Neuronal stem cell (in vitro differentiated cells): ENCODE measurements at regions not wholly inside any gene's neighbourhood (a gene's known extent, or its start where the extent isn't known, plus 50 kb on each side); places are given as distances from the start of the nearest gene placed in this dataset.
"Not testable (repeated sequence)": the region's sequence is repeated elsewhere in the genome, so short reads cannot be mapped to it uniquely, and the experiment has no call there.

Experiments used
- DNase-seq: peaks from one replicate; pipeline ENCODE4 v3.0.0-alpha.2; 2013; ENCODE audit warnings: low spot score
- H2AFZ ChIP-seq: one replicate; pipeline ENCODE4 v1.6.1; 2013; ENCODE audit warnings: mild to moderate bottlenecking, low read length, inconsistent platforms
- H2AK5ac ChIP-seq: 2 replicates; pipeline ENCODE4 v1.6.1; 2013; ENCODE audit warnings: low read depth, mild to moderate bottlenecking, inconsistent platforms, low read length, moderate library complexity, mixed read lengths
- H2BK120ac ChIP-seq: 2 replicates; pipeline ENCODE4 v1.6.1; 2013; ENCODE audit warnings: low read depth, mild to moderate bottlenecking, inconsistent platforms, low read length, moderate library complexity, mixed read lengths
- H2BK12ac ChIP-seq: one replicate; pipeline ENCODE4 v1.6.1; 2013; ENCODE audit warnings: low read length, inconsistent platforms
- H2BK15ac ChIP-seq: 2 replicates; pipeline ENCODE4 v1.6.1; 2013; ENCODE audit warnings: mild to moderate bottlenecking, low read length, inconsistent platforms, mixed read lengths
- H2BK5ac ChIP-seq: one replicate; pipeline ENCODE4 v1.6.1; 2013; ENCODE audit warnings: inconsistent platforms, mild to moderate bottlenecking, low read length, moderate library complexity
- H3K14ac ChIP-seq: one replicate; pipeline ENCODE4 v1.6.1; 2013; ENCODE audit warnings: low read length, inconsistent platforms
- H3K18ac ChIP-seq: 2 replicates; pipeline ENCODE4 v1.6.1; 2013; ENCODE audit warnings: low read length, inconsistent platforms
- H3K23ac ChIP-seq: 2 replicates; pipeline ENCODE4 v1.6.1; 2013; ENCODE audit warnings: low read depth, mild to moderate bottlenecking, mixed read lengths, low read length, inconsistent platforms; ENCODE audit not compliant: poor library complexity
- H3K27ac ChIP-seq: replicated peaks from 3 replicates; pipeline ENCODE4 v1.5.1; 2013; ENCODE audit warnings: low read length, inconsistent platforms
- H3K27me3 ChIP-seq, 3 experiments: 2 replicates each; pipeline ENCODE4 v1.6.1; 2013; ENCODE audit warnings: low read length in 3 of 3, mild to moderate bottlenecking in 2 of 3, inconsistent platforms in 1 of 3, low read depth in 1 of 3, mixed read lengths in 1 of 3, moderate library complexity in 1 of 3; ENCODE audit not compliant: control insufficient read depth in 3 of 3, insufficient read depth in 3 of 3
- H3K36me3 ChIP-seq, 2 donors: replicated peaks in 1 of 2; 2 replicates each; pipeline ENCODE4 v1.6.1; 2013; ENCODE audit warnings: low read length in 2 of 2; ENCODE audit not compliant: control insufficient read depth in 2 of 2, insufficient read depth in 2 of 2
- H3K4ac ChIP-seq: 2 replicates; pipeline ENCODE4 v1.6.1; 2013; ENCODE audit warnings: inconsistent platforms, mild to moderate bottlenecking, low read length, moderate library complexity
- H3K4me1 ChIP-seq, 2 donors: 1 replicate in 1 of 2; 2 replicates in 1 of 2; pipeline ENCODE4 v1.6.1; 2013; ENCODE audit warnings: low read length in 2 of 2, low read depth in 1 of 2; ENCODE audit not compliant: control insufficient read depth in 2 of 2, insufficient read depth in 1 of 2
- H3K4me2 ChIP-seq: one replicate; pipeline ENCODE4 v1.6.1; 2013; ENCODE audit warnings: mild to moderate bottlenecking, low read length, inconsistent platforms; ENCODE audit not compliant: insufficient read depth, poor library complexity, severe bottlenecking
- H3K4me3 ChIP-seq, 2 donors: 2 replicates each; pipeline ENCODE4 v1.5.1; 2013; ENCODE audit warnings: low read length in 2 of 2, mild to moderate bottlenecking in 2 of 2, inconsistent platforms in 1 of 2, moderate library complexity in 1 of 2
- H3K79me1 ChIP-seq: one replicate; pipeline ENCODE4 v1.6.1; 2013; ENCODE audit warnings: low read depth, mild to moderate bottlenecking, inconsistent platforms, low read length, moderate library complexity
- H3K9ac ChIP-seq: one replicate; pipeline ENCODE4 v1.6.1; 2013; ENCODE audit warnings: mild to moderate bottlenecking, low read depth, low read length, inconsistent platforms; ENCODE audit not compliant: poor library complexity
- H3K9me3 ChIP-seq, 2 donors: replicated peaks in 1 of 2; 2 replicates each; pipeline versions ENCODE3 to v1.6.1; 2013; ENCODE audit warnings: low read length in 2 of 2, mild to moderate bottlenecking in 2 of 2, inconsistent platforms in 1 of 2, low read depth in 1 of 2, mixed read lengths in 1 of 2, moderate library complexity in 1 of 2; ENCODE audit not compliant: control insufficient read depth in 2 of 2, insufficient read depth in 1 of 2
- H4K8ac ChIP-seq: one replicate; pipeline ENCODE4 v1.6.1; 2013; ENCODE audit warnings: low read depth, mild to moderate bottlenecking, inconsistent platforms, low read length, moderate library complexity
- H4K91ac ChIP-seq: one replicate; pipeline ENCODE4 v1.6.1; 2013; ENCODE audit warnings: low read length, low read depth, mild to moderate bottlenecking, inconsistent platforms; ENCODE audit not compliant: poor library complexity
- WGBS, 2 donors: extraction: QIAGEN DNeasy Blood & Tissue Kit; methylation state at CpG; one replicate each; pipeline ENCODE4 v1.1.7; 2013; ENCODE audit warnings: missing lambda C conversion rate in 2 of 2, mixed read lengths in 1 of 2; ENCODE audit not compliant: insufficient read length in 2 of 2, insufficient replicate concordance in 1 of 2; ENCODE audit errors: extremely low coverage in 2 of 2; 5-methylcytosine and 5-hydroxymethylcytosine counted together

DNA sequence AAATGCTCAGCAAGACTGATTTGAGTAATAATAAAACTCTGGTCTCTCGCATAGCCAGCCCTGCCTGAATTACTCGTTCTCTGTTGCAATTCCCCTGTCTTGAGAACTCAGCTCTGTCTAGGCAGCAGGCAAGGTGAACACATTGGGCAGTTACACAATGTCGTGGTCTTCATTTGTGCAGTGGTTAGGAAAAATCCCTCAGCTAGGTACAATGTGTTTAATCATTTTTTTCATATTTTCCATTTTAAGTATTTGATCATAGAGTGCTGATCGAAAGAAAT, 508.7 kb downstream of the RPIA start:
- not testable (repeated sequence) for H3K4ac ChIP-seq, H3K27ac ChIP-seq, H2AK5ac ChIP-seq, H3K18ac ChIP-seq, H2BK15ac ChIP-seq, H2BK12ac ChIP-seq, H3K9ac ChIP-seq, H3K9me3 ChIP-seq, H2AFZ ChIP-seq, H3K4me2 ChIP-seq, H3K36me3 ChIP-seq, H3K4me1 ChIP-seq, H2BK5ac ChIP-seq, H4K91ac ChIP-seq, H3K14ac ChIP-seq, H4K8ac ChIP-seq, H3K23ac ChIP-seq, H3K27me3 ChIP-seq, H3K79me1 ChIP-seq, H3K4me3 ChIP-seq, H2BK120ac ChIP-seq, DNase-seq
- WGBS, 2 donors, result no CpG with 5 or more reads among the region's 4 CpGs

DNA sequence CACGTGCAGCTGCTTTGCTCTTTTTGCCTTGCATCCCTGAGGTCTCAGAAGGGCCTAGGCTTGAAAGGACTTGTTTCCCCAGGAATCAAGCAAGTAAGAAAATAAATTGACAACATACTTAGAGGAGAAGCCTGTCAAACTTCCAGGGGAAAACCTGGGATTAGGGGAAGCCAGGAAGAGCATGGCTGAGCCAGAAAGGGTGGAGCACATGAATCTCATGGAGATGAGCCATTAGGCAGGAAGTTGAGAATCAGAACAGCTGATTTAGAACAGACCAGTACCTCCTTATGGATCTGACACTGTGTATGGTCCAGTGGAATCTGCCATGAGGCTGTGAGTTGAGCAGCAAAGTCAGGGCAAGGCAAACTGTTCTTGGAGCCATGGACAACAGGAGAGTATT, 511.0 kb downstream of the RPIA start:
- not testable (repeated sequence) for H4K91ac ChIP-seq, H2BK5ac ChIP-seq, H2AFZ ChIP-seq, DNase-seq, H4K8ac ChIP-seq, H3K36me3 ChIP-seq, H2AK5ac ChIP-seq, H3K27ac ChIP-seq, H2BK120ac ChIP-seq, H3K9ac ChIP-seq, H3K23ac ChIP-seq, H2BK12ac ChIP-seq, H3K4me1 ChIP-seq, H2BK15ac ChIP-seq, H3K9me3 ChIP-seq, H3K14ac ChIP-seq, H3K4me3 ChIP-seq, H3K4ac ChIP-seq, H3K18ac ChIP-seq, H3K79me1 ChIP-seq, H3K4me2 ChIP-seq, H3K27me3 ChIP-seq
- WGBS, 2 donors, result no CpG with 5 or more reads among the region's 1 CpG

GRCh38 chr2:89205153-89205552, 513.7 kb downstream of the RPIA start:
- not testable (repeated sequence) for H3K14ac ChIP-seq, H2BK120ac ChIP-seq, H3K4me2 ChIP-seq, H3K4me1 ChIP-seq, H2BK5ac ChIP-seq, H4K8ac ChIP-seq, H3K27ac ChIP-seq, H4K91ac ChIP-seq, H3K18ac ChIP-seq, H3K9me3 ChIP-seq, H3K4ac ChIP-seq, H3K27me3 ChIP-seq, H2BK15ac ChIP-seq, H2BK12ac ChIP-seq, H3K4me3 ChIP-seq, H3K79me1 ChIP-seq, H3K36me3 ChIP-seq, H3K9ac ChIP-seq, H2AFZ ChIP-seq, H3K23ac ChIP-seq, H2AK5ac ChIP-seq
- peak; percentile 14 for DNase-seq
- no CpG with 5 or more reads among the region's 11 CpGs for WGBS, 2 donors

- H3K4me1 ChIP-seq, H3K79me1 ChIP-seq, H4K91ac ChIP-seq, H2BK12ac ChIP-seq, H3K4me3 ChIP-seq, H3K18ac ChIP-seq, H2AFZ ChIP-seq, H3K27me3 ChIP-seq, H3K4me2 ChIP-seq, H3K9ac ChIP-seq, H3K4ac ChIP-seq, H3K27ac ChIP-seq, H2BK15ac ChIP-seq, H2BK120ac ChIP-seq, H3K36me3 ChIP-seq, DNase-seq, H4K8ac ChIP-seq, H2BK5ac ChIP-seq, H3K14ac ChIP-seq, H2AK5ac ChIP-seq, H3K9me3 ChIP-seq, H3K23ac ChIP-seq: not testable (repeated sequence)
- WGBS, 2 donors, result no CpG with 5 or more reads among the region's 9 CpGs
Observed at GRCh38 chr2:89208144-89208932, 516.9 kb downstream of the RPIA start.
